SK-N-MC (cell line): ENCODE measurements at regions not wholly inside any gene's neighbourhood (a gene's known extent, or its start where the extent isn't known, plus 50 kb on each side); places are given as distances from the start of the nearest gene placed in this dataset.

Experiments
- EZH2 ChIP-seq: fragments of 200-600 bp; sonication (generic); IDR thresholded peaks from one replicate; pipeline ENCODE4 v1.6.1; 2017; ENCODE audit warnings: antibody characterized with exemption
- FOXP2 ChIP-seq: optimal IDR thresholded peaks from 2 replicates; pipeline ENCODE3; 2011; ENCODE audit warnings: mild to moderate bottlenecking, moderate library complexity; ENCODE audit not compliant: insufficient read depth; ENCODE audit errors: extremely low read length, control extremely low read depth
- POLR2AphosphoS5 ChIP-seq: IDR thresholded peaks from 2 replicates; pipeline ENCODE4 v1.6.1; 2012; ENCODE audit warnings: mild to moderate bottlenecking, low read depth, low read length, borderline replicate concordance

DNA sequence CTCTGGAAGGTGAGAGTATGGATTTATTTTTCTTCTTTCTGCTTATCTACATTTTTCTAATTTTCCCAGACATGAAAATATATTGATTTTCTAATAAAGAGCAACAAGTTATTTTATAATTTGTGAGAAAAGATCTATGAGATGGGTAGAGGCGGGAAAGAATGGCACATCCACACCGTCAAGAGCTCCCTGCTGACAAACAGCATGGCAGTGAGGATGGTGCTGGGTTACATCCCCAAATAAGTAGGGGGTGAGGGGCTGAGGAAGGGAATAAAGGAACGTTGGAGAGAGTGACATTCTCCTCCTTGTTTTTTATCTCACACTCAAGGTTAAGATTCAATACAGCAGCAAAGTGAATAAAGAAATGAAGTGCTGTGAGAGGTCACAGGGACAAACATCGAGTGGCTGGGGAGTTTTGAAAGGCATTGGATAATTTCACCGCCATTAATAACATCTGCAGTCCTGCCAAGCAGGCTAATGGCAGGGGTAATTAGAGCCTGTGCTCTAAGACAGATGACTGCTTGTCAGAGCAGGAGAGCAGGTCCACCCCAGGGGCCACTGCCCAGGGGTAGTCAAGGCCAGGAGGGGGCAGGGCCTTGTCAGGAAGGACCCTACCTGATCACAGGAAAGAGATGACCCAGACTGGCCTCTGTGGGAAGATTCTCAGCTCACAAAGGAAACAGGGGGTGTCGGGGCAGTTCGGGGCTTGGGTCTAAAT is 323.8 kb downstream of the FBXW7 start:
- TF ChIP-seq FOXP2 (no peak), POLR2AphosphoS5 (no peak), EZH2 (no peak)
